ENCODE measurements at regions not wholly inside any gene's neighbourhood (a gene's known extent, or its start where the extent isn't known, plus 50 kb on each side); places are given as distances from the start of the nearest gene placed in this dataset.
A peak's percentile ranks its signal among the peaks of the same experiment; 100 is the strongest.

- H3K4me1 ChIP-seq = peaks cover 31 to 45% (median 38%) of the 10 kb centered on the region in 4 donors
- no peaks in the 10 kb centered on the region for H3K9me3 ChIP-seq
- TF ChIP-seq POLR2A (IDR thresholded peaks at IDR 0.05; ENCODE audit: low read depth) = no peak
- TF ChIP-seq POLR2AphosphoS5 (IDR thresholded peaks at IDR 0.05) = no peak
- TF ChIP-seq CTCF (IDR thresholded peaks at IDR 0.05) = no peak
- TF ChIP-seq EP300 (IDR thresholded peaks at IDR 0.05) = no peak
- H3K27me3 ChIP-seq = no peaks in the 10 kb centered on the region
- H3K27ac ChIP-seq (replicated peaks in 1 of 4) = no peak overlapping the region
- H3K36me3 ChIP-seq = peaks cover 0 to 11% (median 0%) of the 10 kb centered on the region in 4 donors
- peak; percentile 68 for DNase-seq (ENCODE audit: extremely low spot score)
- 73% methylated on average over 11 of the region's 23 CpGs for WGBS
- intact Hi-C loops (cut with DNase I) = no loop called here
- no peak overlapping the region for H3K4me3 ChIP-seq
Observed at GRCh38 chr4:3372264-3372932, 69.4 kb upstream of the HGFAC start.

GRCh38 chr4:3372933-3373465, 68.8 kb upstream of the HGFAC start:
- no peak overlapping the region for H3K4me3 ChIP-seq
- no peak overlapping the region for H3K27ac ChIP-seq (replicated peaks in 1 of 4)
- DNase-seq (ENCODE audit: extremely low spot score) = no peak
- H3K9me3 ChIP-seq = no peaks in the 10 kb centered on the region
- H3K4me1 ChIP-seq = peaks cover 31 to 45% (median 38%) of the 10 kb centered on the region in 4 donors
- peaks cover 0 to 11% (median 0%) of the 10 kb centered on the region in 4 donors for H3K36me3 ChIP-seq
- intact Hi-C loops (cut with DNase I) = no loop called here
- no peaks in the 10 kb centered on the region for H3K27me3 ChIP-seq
- TF ChIP-seq EP300 (IDR thresholded peaks at IDR 0.05) = no peak
- no peak for TF ChIP-seq POLR2A (IDR thresholded peaks at IDR 0.05; ENCODE audit: low read depth)
- TF ChIP-seq CTCF (IDR thresholded peaks at IDR 0.05) = no peak
- no peak for TF ChIP-seq POLR2AphosphoS5 (IDR thresholded peaks at IDR 0.05)
- WGBS = 80% methylated on average over 24 of the region's 28 CpGs

- 91% methylated on average over 16 of the region's 19 CpGs for WGBS
- no peaks in the 10 kb centered on the region for H3K9me3 ChIP-seq
- peaks cover 0 to 11% (median 0%) of the 10 kb centered on the region in 4 donors for H3K36me3 ChIP-seq
- DNase-seq (ENCODE audit: extremely low spot score) = no peak
- peaks cover 31 to 45% (median 38%) of the 10 kb centered on the region in 4 donors for H3K4me1 ChIP-seq
- H3K4me3 ChIP-seq = no peak overlapping the region
- no peak for TF ChIP-seq POLR2A (IDR thresholded peaks at IDR 0.05; ENCODE audit: low read depth)
- no peak for TF ChIP-seq CTCF (IDR thresholded peaks at IDR 0.05)
- no peak for TF ChIP-seq EP300 (IDR thresholded peaks at IDR 0.05)
- TF ChIP-seq POLR2AphosphoS5 (IDR thresholded peaks at IDR 0.05) = no peak
- intact Hi-C loops (cut with DNase I) = no loop called here
- no peak overlapping the region for H3K27ac ChIP-seq (replicated peaks in 1 of 4)
- no peaks in the 10 kb centered on the region for H3K27me3 ChIP-seq
Observed at GRCh38 chr4:3373468-3373867, 68.3 kb upstream of the HGFAC start.

- WGBS = 98% methylated on average over 21 of the region's 29 CpGs
- Histone ChIP-seq H3K36me3 (peaks cover 0 to 11% (median 0%) of the 10 kb centered on the region in 4 donors), H3K4me1 (peaks cover 25 to 39% (median 33%) of the 10 kb centered on the region in 4 donors), H3K9me3 (no peaks in the 10 kb centered on the region), H3K27me3 (no peaks in the 10 kb centered on the region), H3K4me3 (no peak overlapping the region), H3K27ac (replicated peaks in 1 of 4) (no peak overlapping the region)
- intact Hi-C loops (cut with DNase I) = no loop called here
- no peak for DNase-seq (ENCODE audit: extremely low spot score)
- TF ChIP-seq POLR2A (IDR thresholded peaks at IDR 0.05; ENCODE audit: low read depth) (no peak), CTCF (IDR thresholded peaks at IDR 0.05) (no peak), EP300 (IDR thresholded peaks at IDR 0.05) (no peak), POLR2AphosphoS5 (IDR thresholded peaks at IDR 0.05) (no peak)
Observed at GRCh38 chr4:3374011-3374645, 67.6 kb upstream of the HGFAC start.
